K562 (cell line): ENCODE measurements at regions not wholly inside any gene's neighbourhood (a gene's known extent, or its start where the extent isn't known, plus 50 kb on each side); places are given as distances from the start of the nearest gene placed in this dataset.

Experiments used
- ATAC-seq: fragments of 200-7000 bp; cut with Tn5 transposase; 3 replicates; pipeline ENCODE4 v1.9.1; 2020; ENCODE audit warnings: moderate library complexity
- BruUV-seq: library from RNA; stranded (reverse); fragments of 400-500 nt; replicated peaks from 2 replicates; lab custom pipeline; 2021; lab: Mats Ljungman, UMichigan
- CTCF ChIA-PET: fragments of 300-600 bp; formaldehyde crosslinking; extraction: SDS; loops from one replicate; lab custom pipeline; 2021; ENCODE audit warnings: low intra/inter-chr PET ratio; lab: Yijun Ruan, JAX
- POLR2A ChIA-PET: fragments of 300-600, 350-650 bp; sonication (Branson Sonifier 250); formaldehyde crosslinking; extraction: SDS; loops from one replicate; lab custom pipeline; 2021; ENCODE audit warnings: antibody characterized with exemption, inconsistent platforms; lab: Yijun Ruan, JAX
- DNase-seq, 4 experiments: peaks; one replicate each; pipeline versions ENCODE4 v3.0.0 to v3.0.0-alpha.2; 2011 to 2018; ENCODE audit warnings: low spot score in 3 of 4, mixed read lengths in 3 of 4; ENCODE audit errors: extremely low read depth in 1 of 4
- FAIRE-seq: peaks from 2 replicates; lab custom pipeline; 2011; peaks lifted over from hg19 to GRCh38; lab: Jason Lieb, UNC
- H2AFZ ChIP-seq: 2 replicates; pipeline ENCODE4 v1.6.0; 2011; ENCODE audit warnings: low read depth, low read length, control low read depth, inconsistent platforms
- H3K27ac ChIP-seq: fragments of 200-600 bp; 3 replicates; pipeline ENCODE4 v1.8.0; 2011; ENCODE audit warnings: low read depth, mild to moderate bottlenecking, control low read depth, inconsistent platforms, low read length, moderate library complexity, mixed read lengths; ENCODE audit errors: extremely low read depth
- H3K27me3 ChIP-seq, 2 experiments: fragments of 300-600 bp in 1 of 2; 2 replicates in 1 of 2; 3 replicates in 1 of 2; pipeline versions ENCODE4 v1.6.0 to v1.8.0; 2011; ENCODE audit warnings: inconsistent platforms in 2 of 2, low read length in 2 of 2, mild to moderate bottlenecking in 1 of 2, mixed read lengths in 1 of 2, moderate library complexity in 1 of 2; ENCODE audit not compliant: control insufficient read depth in 2 of 2, insufficient read depth in 2 of 2
- H3K36me3 ChIP-seq: fragments of 300-600 bp; 3 replicates; pipeline ENCODE4 v1.8.0; 2011; ENCODE audit warnings: mild to moderate bottlenecking, low read length, inconsistent platforms; ENCODE audit not compliant: control insufficient read depth, insufficient read depth
- H3K4me1 ChIP-seq, 2 experiments: fragments of 200-600 bp in 1 of 2; replicated peaks in 1 of 2; 2 replicates in 1 of 2; 3 replicates in 1 of 2; pipeline versions ENCODE4 v1.5.1 to v1.8.0; 2011; ENCODE audit warnings: inconsistent platforms in 2 of 2, low read length in 2 of 2, mild to moderate bottlenecking in 1 of 2, mixed read lengths in 1 of 2, moderate library complexity in 1 of 2; ENCODE audit not compliant: control insufficient read depth in 2 of 2, insufficient read depth in 2 of 2
- H3K4me2 ChIP-seq: 2 replicates; pipeline ENCODE4 v1.6.1; 2011; ENCODE audit warnings: low read length, control low read depth, inconsistent platforms, mixed read lengths; ENCODE audit not compliant: insufficient read depth
- H3K4me3 ChIP-seq: fragments of 200-600 bp; sonication (generic), shearing (Covaris generic); 2 replicates; pipeline ENCODE4 v1.5.1; 2016; ENCODE audit warnings: control low read depth, inconsistent platforms
- H3K79me2 ChIP-seq: fragments of 200-600 bp; 3 replicates; pipeline ENCODE4 v1.8.0; 2011; ENCODE audit warnings: low read length, inconsistent platforms; ENCODE audit not compliant: control insufficient read depth, insufficient read depth
- H3K9ac ChIP-seq, 2 experiments: 2 replicates each; pipeline versions ENCODE4 v1.6.0 to v1.6.1; 2011; ENCODE audit warnings: low read depth in 2 of 2, low read length in 2 of 2, control low read depth in 1 of 2, inconsistent platforms in 1 of 2, mild to moderate bottlenecking in 1 of 2, mixed read lengths in 1 of 2; ENCODE audit not compliant: insufficient read depth in 1 of 2
- H3K9me1 ChIP-seq: one replicate; pipeline ENCODE4 v1.6.0; 2011; ENCODE audit warnings: inconsistent platforms, mild to moderate bottlenecking, low read length, moderate library complexity; ENCODE audit not compliant: control insufficient read depth, insufficient read depth
- H3K9me3 ChIP-seq: replicated peaks from 2 replicates; pipeline ENCODE4 v1.5.1; 2011; ENCODE audit warnings: low read depth, low read length, inconsistent platforms; ENCODE audit not compliant: control insufficient read depth, insufficient read depth
- H4K20me1 ChIP-seq: replicated peaks from 2 replicates; pipeline ENCODE4 v1.6.1; 2011; ENCODE audit warnings: low read length, inconsistent platforms, mixed read lengths; ENCODE audit not compliant: control insufficient read depth, insufficient read depth
- HSF4 ChIP-seq: fragments of 250-450 bp; sonication (Bioruptor Pico); IDR thresholded peaks from 2 replicates; pipeline ENCODE4 v2.1.2; 2022; ENCODE audit warnings: mild to moderate bottlenecking, moderate library complexity, borderline replicate concordance
- MAFG ChIP-seq: fragments of 450-650 bp; conservative IDR thresholded peaks from 2 replicates; pipeline ENCODE4 v1.6.1; 2016; ENCODE audit warnings: missing genetic modification characterization, missing compliant biosample characterization
- NFXL1 ChIP-seq: fragments of 450-650 bp; formaldehyde crosslinking; IDR thresholded peaks from 2 replicates; pipeline ENCODE4 v1.4.0; 2021; ENCODE audit warnings: mild to moderate bottlenecking
- RBM15 ChIP-seq: fragments of 200-400 bp; formaldehyde crosslinking; IDR thresholded peaks from 2 replicates; pipeline ENCODE4 v1.6.1; 2018; ENCODE audit warnings: mild to moderate bottlenecking, low read length, moderate library complexity; ENCODE audit not compliant: insufficient read depth
- STAT5A ChIP-seq: IDR thresholded peaks from 2 replicates; pipeline ENCODE4 v1.6.1; 2012; ENCODE audit warnings: low read length, inconsistent platforms, borderline replicate concordance
- ZKSCAN8 ChIP-seq: fragments of 200-800 bp; sonication (Bioruptor generic); IDR thresholded peaks from 2 replicates; pipeline ENCODE4 v1.6.1; 2016; ENCODE audit warnings: missing genetic modification characterization, missing compliant biosample characterization
- WGBS: fragments of 100-300 bp; shearing (Covaris generic); methylation state at CpG from one replicate; pipeline ENCODE4 v1.1.6; 2016; ENCODE audit warnings: low coverage, mixed read lengths; ENCODE audit not compliant: insufficient coverage; ENCODE audit errors: missing lambda C conversion rate; 5-methylcytosine and 5-hydroxymethylcytosine counted together
- in situ Hi-C: fragments of 300-500 bp; cut with MboI; formaldehyde crosslinking; loops from 4 replicates; pipeline ENCODE4 v1.15.0; 2018; ENCODE audit warnings: inconsistent platforms, mixed read lengths
- intact Hi-C: fragments of 100-400 bp; cut with micrococcal nuclease; formaldehyde crosslinking; loops from 2 replicates; pipeline ENCODE4 v1.14.2; 2022
- TF ChIP-seq, protein P1 (sequence below), 3 experiments: IDR thresholded peaks in 2 of 3; conservative IDR thresholded peaks in 1 of 3; 2 replicates each; pipeline ENCODE4 v1.5.1; 2011 to 2012; ENCODE audit warnings: low read length in 3 of 3, mild to moderate bottlenecking in 3 of 3, control low read depth in 2 of 3, improper control_type of control experiment in 1 of 3, inconsistent platforms in 1 of 3, low read depth in 1 of 3, mixed read lengths in 1 of 3, moderate library complexity in 1 of 3; ENCODE audit not compliant: insufficient read depth in 2 of 3
- TF ChIP-seq, protein P2 (sequence below): fragments of 250-450 bp; sonication (Bioruptor Pico); IDR thresholded peaks from 2 replicates; pipeline ENCODE4 v1.9.0; 2021; ENCODE audit warnings: mild to moderate bottlenecking
- TF ChIP-seq, protein P3 (sequence below): sonication (generic); formaldehyde crosslinking; IDR thresholded peaks from 2 replicates; pipeline ENCODE4 v1.8.0; 2022; ENCODE audit warnings: mild to moderate bottlenecking, missing genetic modification reagents

DNA sequence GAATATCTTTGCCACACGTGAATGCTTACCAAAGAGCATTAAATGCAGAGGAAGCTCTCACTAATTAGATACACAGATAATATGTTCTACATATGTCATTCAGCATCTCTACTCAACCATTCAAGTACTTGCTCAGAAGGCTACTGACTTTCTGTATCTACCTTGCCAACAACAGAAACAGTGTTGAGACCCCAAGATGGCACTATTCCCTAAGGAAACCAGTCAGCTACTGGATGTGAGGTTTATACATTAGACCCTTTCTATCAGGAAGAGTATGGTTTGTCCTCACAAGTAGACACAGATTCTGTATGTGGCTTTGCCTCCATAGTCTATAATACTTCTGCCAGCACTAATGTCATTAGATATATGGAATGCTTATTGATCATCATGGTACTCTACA, 443.9 kb upstream of the INTU start (continued):
- TF ChIP-seq MAFG (tag) = no peak
- TF ChIP-seq, protein P1, sequence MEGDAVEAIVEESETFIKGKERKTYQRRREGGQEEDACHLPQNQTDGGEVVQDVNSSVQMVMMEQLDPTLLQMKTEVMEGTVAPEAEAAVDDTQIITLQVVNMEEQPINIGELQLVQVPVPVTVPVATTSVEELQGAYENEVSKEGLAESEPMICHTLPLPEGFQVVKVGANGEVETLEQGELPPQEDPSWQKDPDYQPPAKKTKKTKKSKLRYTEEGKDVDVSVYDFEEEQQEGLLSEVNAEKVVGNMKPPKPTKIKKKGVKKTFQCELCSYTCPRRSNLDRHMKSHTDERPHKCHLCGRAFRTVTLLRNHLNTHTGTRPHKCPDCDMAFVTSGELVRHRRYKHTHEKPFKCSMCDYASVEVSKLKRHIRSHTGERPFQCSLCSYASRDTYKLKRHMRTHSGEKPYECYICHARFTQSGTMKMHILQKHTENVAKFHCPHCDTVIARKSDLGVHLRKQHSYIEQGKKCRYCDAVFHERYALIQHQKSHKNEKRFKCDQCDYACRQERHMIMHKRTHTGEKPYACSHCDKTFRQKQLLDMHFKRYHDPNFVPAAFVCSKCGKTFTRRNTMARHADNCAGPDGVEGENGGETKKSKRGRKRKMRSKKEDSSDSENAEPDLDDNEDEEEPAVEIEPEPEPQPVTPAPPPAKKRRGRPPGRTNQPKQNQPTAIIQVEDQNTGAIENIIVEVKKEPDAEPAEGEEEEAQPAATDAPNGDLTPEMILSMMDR (IDR thresholded peaks at IDR 0.05 in 2 of 3, conservative IDR thresholded peaks at IDR 0.05 in 1 of 3; ENCODE audit: insufficient read depth in 2 of 3, low read depth in 1 of 3, low read length in 3 of 3) = peak in 1 of 3 experiments; percentile 33; a peak in 2 of 6 replicates

DNA sequence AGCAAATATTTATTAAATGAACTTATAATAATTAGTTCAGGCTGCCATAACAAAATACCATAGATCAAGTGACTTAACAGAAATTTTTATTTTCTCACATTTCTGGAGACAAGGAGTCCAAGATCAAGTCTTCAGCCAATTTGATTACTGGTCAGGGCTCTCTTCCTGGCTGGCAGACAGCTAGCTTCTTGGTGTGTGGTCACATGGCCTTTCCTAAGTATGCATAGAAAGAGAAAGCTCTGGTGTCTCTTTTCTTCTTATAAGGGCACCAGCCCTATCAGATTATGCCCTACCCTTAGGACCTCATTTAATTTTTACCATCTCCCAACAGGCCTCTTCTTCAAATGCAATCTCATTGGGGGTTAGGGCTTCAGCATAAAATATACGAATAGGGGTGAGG, 438.5 kb upstream of the INTU start:
- Histone ChIP-seq H3K4me1 (no peaks in the 10 kb centered on the region), H2AFZ (no peak overlapping the region), H3K4me2 (no peak overlapping the region), H3K9me3 (no peaks in the 10 kb centered on the region), H3K79me2 (no peaks in the 10 kb centered on the region), H3K4me3 (no peak overlapping the region), H4K20me1 (no peaks in the 10 kb centered on the region), H3K36me3 (no peaks in the 10 kb centered on the region), H3K27ac (no peak overlapping the region), H3K9me1 (no peaks in the 10 kb centered on the region), H3K27me3 (peaks cover 0 to 8% of the 10 kb centered on the region in 2 experiments; a peak in 2 of 5 replicates)
- intact Hi-C loops (no loop called here), in situ Hi-C loops (no loop called here)
- DNase-seq (no peak), ATAC-seq (no peak), FAIRE-seq (no peak)
- WGBS = 8% methylated on average over 1 of the region's 1 CpG
- ChIA-PET POLR2A (no interaction called here), CTCF (no interaction called here)
- TF ChIP-seq STAT5A (no peak), RBM15 (no peak), ZKSCAN8 (CRISPR knock-in tag) (no peak), HSF4 (CRISPR knock-in tag) (no peak), NFXL1 (CRISPR knock-in tag) (no peak)
- TF ChIP-seq, protein P2, sequence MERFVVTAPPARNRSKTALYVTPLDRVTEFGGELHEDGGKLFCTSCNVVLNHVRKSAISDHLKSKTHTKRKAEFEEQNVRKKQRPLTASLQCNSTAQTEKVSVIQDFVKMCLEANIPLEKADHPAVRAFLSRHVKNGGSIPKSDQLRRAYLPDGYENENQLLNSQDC (CRISPR knock-in tag) = no peak
- TF ChIP-seq, protein P3, sequence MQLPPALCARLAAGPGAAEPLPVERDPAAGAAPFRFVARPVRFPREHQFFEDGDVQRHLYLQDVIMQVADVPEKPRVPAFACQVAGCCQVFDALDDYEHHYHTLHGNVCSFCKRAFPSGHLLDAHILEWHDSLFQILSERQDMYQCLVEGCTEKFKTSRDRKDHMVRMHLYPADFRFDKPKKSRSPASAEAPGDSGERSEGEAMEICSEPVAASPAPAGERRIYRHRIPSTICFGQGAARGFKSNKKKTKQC (CRISPR knock-in tag) = no peak
- TF ChIP-seq, all 486 proteins: peak for 0
- BruUV-seq = no TSS peak
- no peak overlapping the region for H3K9ac ChIP-seq
